ENCODE measurements at regions not wholly inside any gene's neighbourhood (a gene's known extent, or its start where the extent isn't known, plus 50 kb on each side); places are given as distances from the start of the nearest gene placed in this dataset.

DNA sequence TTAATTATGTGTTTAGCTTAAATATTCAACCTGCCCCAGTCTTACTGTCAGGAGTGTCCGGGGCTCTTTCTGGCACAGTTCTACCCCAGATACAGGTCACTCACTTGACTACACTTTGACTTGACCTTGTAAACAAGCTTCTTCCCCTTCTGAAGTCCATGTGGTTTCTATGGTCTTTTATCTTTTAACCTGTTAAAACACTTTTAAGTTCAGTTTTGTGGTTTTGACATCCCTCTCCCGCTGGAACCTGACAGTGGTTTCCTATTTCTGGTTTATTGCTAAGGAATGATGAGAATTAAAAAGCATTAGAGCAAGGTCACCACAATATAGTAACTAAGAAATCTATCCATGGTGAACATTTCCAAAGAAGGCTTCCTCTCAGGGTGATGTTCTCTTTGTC lies 300.1 kb downstream of the TMEM167A start:
- no peaks in the 10 kb centered on the region for H3K36me3 ChIP-seq (ENCODE audit: control insufficient read depth, insufficient read depth, low read length)
- no peak overlapping the region for H3K4me3 ChIP-seq
- H3K9me3 ChIP-seq (replicated peaks; ENCODE audit: control insufficient read depth, insufficient read depth, low read depth, low read length): no peaks in the 10 kb centered on the region
- no peak overlapping the region for H3K4me2 ChIP-seq (ENCODE audit: insufficient read depth, low read length)
- no peak overlapping the region for H3K27ac ChIP-seq (ENCODE audit: extremely low read depth, low read depth, low read length)
- POLR2A ChIA-PET: no interaction called here
- H3K9me1 ChIP-seq (ENCODE audit: control insufficient read depth, insufficient read depth, low read length): no peaks in the 10 kb centered on the region
- no peaks in the 10 kb centered on the region for H3K79me2 ChIP-seq (ENCODE audit: control insufficient read depth, insufficient read depth, low read length)
- no peaks in the 10 kb centered on the region for H4K20me1 ChIP-seq (replicated peaks; ENCODE audit: control insufficient read depth, insufficient read depth, low read length)
- WGBS (ENCODE audit: insufficient coverage, low coverage, missing lambda C conversion rate): 0% methylated on average over 2 of the region's 2 CpGs
- CTCF ChIA-PET (ENCODE audit: low intra/inter-chr PET ratio): no interaction called here
- no peaks in the 10 kb centered on the region for H3K27me3 ChIP-seq (ENCODE audit: control insufficient read depth in 2 of 2, insufficient read depth in 2 of 2, low read length in 2 of 2)
- ATAC-seq (no peak), DNase-seq (ENCODE audit: extremely low read depth in 1 of 4, low spot score in 3 of 4) (no peak), FAIRE-seq (no peak)
- H3K4me1 ChIP-seq (replicated peaks in 1 of 2; ENCODE audit: control insufficient read depth in 2 of 2, insufficient read depth in 2 of 2, low read length in 2 of 2): no peaks in the 10 kb centered on the region
- no peak overlapping the region for H2AFZ ChIP-seq (ENCODE audit: low read depth, low read length)
- intact Hi-C loops (cut with micrococcal nuclease): no loop called here
- in situ Hi-C loops (cut with MboI): loop anchor here (25.0 kb wide), 1 partner anchor 415 kb away; no protein-coding TSS in a partner anchor
- BruUV-seq (replicated peaks): no TSS peak
- H3K9ac ChIP-seq (ENCODE audit: insufficient read depth in 1 of 2, low read depth in 2 of 2, low read length in 2 of 2): no peak overlapping the region
- TF ChIP-seq ZNF77 (CRISPR knock-in tag; IDR thresholded peaks at IDR 0.05) (no peak), ASH1L (IDR thresholded peaks at IDR 0.05; ENCODE audit: borderline replicate concordance, low read depth, partially characterized antibody) (no peak)
- TF ChIP-seq, protein P1, sequence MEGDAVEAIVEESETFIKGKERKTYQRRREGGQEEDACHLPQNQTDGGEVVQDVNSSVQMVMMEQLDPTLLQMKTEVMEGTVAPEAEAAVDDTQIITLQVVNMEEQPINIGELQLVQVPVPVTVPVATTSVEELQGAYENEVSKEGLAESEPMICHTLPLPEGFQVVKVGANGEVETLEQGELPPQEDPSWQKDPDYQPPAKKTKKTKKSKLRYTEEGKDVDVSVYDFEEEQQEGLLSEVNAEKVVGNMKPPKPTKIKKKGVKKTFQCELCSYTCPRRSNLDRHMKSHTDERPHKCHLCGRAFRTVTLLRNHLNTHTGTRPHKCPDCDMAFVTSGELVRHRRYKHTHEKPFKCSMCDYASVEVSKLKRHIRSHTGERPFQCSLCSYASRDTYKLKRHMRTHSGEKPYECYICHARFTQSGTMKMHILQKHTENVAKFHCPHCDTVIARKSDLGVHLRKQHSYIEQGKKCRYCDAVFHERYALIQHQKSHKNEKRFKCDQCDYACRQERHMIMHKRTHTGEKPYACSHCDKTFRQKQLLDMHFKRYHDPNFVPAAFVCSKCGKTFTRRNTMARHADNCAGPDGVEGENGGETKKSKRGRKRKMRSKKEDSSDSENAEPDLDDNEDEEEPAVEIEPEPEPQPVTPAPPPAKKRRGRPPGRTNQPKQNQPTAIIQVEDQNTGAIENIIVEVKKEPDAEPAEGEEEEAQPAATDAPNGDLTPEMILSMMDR (IDR thresholded peaks at IDR 0.05 in 2 of 3, conservative IDR thresholded peaks at IDR 0.05 in 1 of 3; ENCODE audit: insufficient read depth in 2 of 3, low read depth in 1 of 3, low read length in 3 of 3): no peak
- TF ChIP-seq, protein P2, sequence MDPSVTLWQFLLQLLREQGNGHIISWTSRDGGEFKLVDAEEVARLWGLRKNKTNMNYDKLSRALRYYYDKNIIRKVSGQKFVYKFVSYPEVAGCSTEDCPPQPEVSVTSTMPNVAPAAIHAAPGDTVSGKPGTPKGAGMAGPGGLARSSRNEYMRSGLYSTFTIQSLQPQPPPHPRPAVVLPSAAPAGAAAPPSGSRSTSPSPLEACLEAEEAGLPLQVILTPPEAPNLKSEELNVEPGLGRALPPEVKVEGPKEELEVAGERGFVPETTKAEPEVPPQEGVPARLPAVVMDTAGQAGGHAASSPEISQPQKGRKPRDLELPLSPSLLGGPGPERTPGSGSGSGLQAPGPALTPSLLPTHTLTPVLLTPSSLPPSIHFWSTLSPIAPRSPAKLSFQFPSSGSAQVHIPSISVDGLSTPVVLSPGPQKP (CRISPR knock-in tag; IDR thresholded peaks at IDR 0.05): no peak
